SH-SY5Y (cell line): ENCODE measurements at regions not wholly inside any gene's neighbourhood (a gene's known extent, or its start where the extent isn't known, plus 50 kb on each side); places are given as distances from the start of the nearest gene placed in this dataset.

Source experiments
- GATA2 ChIP-seq: IDR thresholded peaks from 2 replicates; pipeline ENCODE4 v1.6.1; 2011; ENCODE audit warnings: mild to moderate bottlenecking, low read depth, low read length
- GATA3 ChIP-seq: IDR thresholded peaks from 2 replicates; pipeline ENCODE4 v1.6.1; 2011; ENCODE audit warnings: low read depth, mild to moderate bottlenecking, low read length, moderate library complexity

- TF ChIP-seq GATA2 (no peak), GATA3 (no peak)
Measured at GRCh38 chr10:125419831-125420230, 259.5 kb upstream of the CTBP2 start.

- TF ChIP-seq GATA2 (no peak), GATA3 (no peak)
Measured at GRCh38 chr10:125419146-125419545, 258.8 kb upstream of the CTBP2 start.

- TF ChIP-seq GATA2 (no peak), GATA3 (no peak)
Measured at GRCh38 chr10:125417605-125418004, 257.2 kb upstream of the CTBP2 start.

- no peak for TF ChIP-seq GATA3
- no peak for TF ChIP-seq GATA2
Measured at GRCh38 chr10:125415964-125416363, 255.6 kb upstream of the CTBP2 start.

- no peak for TF ChIP-seq GATA3
- no peak for TF ChIP-seq GATA2
Measured at GRCh38 chr10:125415006-125415633, 254.8 kb upstream of the CTBP2 start.

- TF ChIP-seq GATA2 (no peak), GATA3 (no peak)
Measured at GRCh38 chr10:125411724-125412123, 251.4 kb upstream of the CTBP2 start.

GRCh38 chr10:125409756-125410155, 249.4 kb upstream of the CTBP2 start:
- no peak for TF ChIP-seq GATA3
- no peak for TF ChIP-seq GATA2

GRCh38 chr10:125407557-125407956, 247.2 kb upstream of the CTBP2 start:
- TF ChIP-seq GATA2 (no peak), GATA3 (no peak)

GRCh38 chr10:125407000-125407502, 246.7 kb upstream of the CTBP2 start:
- no peak for TF ChIP-seq GATA2
- no peak for TF ChIP-seq GATA3

- TF ChIP-seq GATA2 = no peak
- no peak for TF ChIP-seq GATA3
Measured at GRCh38 chr10:125401462-125401861, 241.1 kb upstream of the CTBP2 start.

- no peak for TF ChIP-seq GATA3
- no peak for TF ChIP-seq GATA2
Measured at GRCh38 chr10:125399289-125399688, 238.9 kb upstream of the CTBP2 start.

- TF ChIP-seq GATA3 (no peak), GATA2 (no peak)
Measured at GRCh38 chr10:125398270-125398669, 237.9 kb upstream of the CTBP2 start.

GRCh38 chr10:125397608-125398007, 237.2 kb upstream of the CTBP2 start:
- TF ChIP-seq GATA3 (no peak), GATA2 (no peak)

GRCh38 chr10:125396676-125397075, 236.3 kb upstream of the CTBP2 start:
- TF ChIP-seq GATA2 (no peak), GATA3 (no peak)

GRCh38 chr10:125392609-125393008, 232.2 kb upstream of the CTBP2 start:
- TF ChIP-seq GATA2 (no peak), GATA3 (no peak)

- TF ChIP-seq GATA3 (no peak), GATA2 (no peak)
Measured at GRCh38 chr10:125392154-125392553, 231.8 kb upstream of the CTBP2 start.
